ENCODE measurements at regions not wholly inside any gene's neighbourhood (a gene's known extent, or its start where the extent isn't known, plus 50 kb on each side); places are given as distances from the start of the nearest gene placed in this dataset.

- TF ChIP-seq CTCF (IDR thresholded peaks at IDR 0.05): no peak
- TF ChIP-seq POLR2A (IDR thresholded peaks at IDR 0.05): no peak
These were observed 200.3 kb upstream of the SLC8A1 start for GRCh38 chr2:40652155-40652554.

Measured in sigmoid colon (tissue), 3 donors.